GM21576 (cell line): ENCODE measurements at regions not wholly inside any gene's neighbourhood (a gene's known extent, or its start where the extent isn't known, plus 50 kb on each side); places are given as distances from the start of the nearest gene placed in this dataset.
"Not testable (repeated sequence)": the region's sequence is repeated elsewhere in the genome, so short reads cannot be mapped to it uniquely, and the experiment has no call there.

ENCODE experiments used
- ATAC-seq: cut with Tn5 transposase; IDR thresholded peaks from one replicate; pipeline ENCODE4 v1.9.1; 2021; ENCODE audit warnings: mild to moderate bottlenecking, moderate library complexity; ENCODE audit not compliant: unreplicated experiment

- not testable (repeated sequence) for ATAC-seq
Measured at GRCh38 chr6:147651-148050, 144.6 kb upstream of the DUSP22 start.

GRCh38 chr6:148051-148984 is 144.0 kb upstream of the DUSP22 start:
- peak; percentile 94 for ATAC-seq

GRCh38 chr6:150147-150546 is 142.1 kb upstream of the DUSP22 start:
- not testable (repeated sequence) for ATAC-seq

GRCh38 chr6:152436-152835 is 139.9 kb upstream of the DUSP22 start:
- ATAC-seq = not testable (repeated sequence)

- ATAC-seq = not testable (repeated sequence)
Measured at GRCh38 chr6:153026-153425, 139.3 kb upstream of the DUSP22 start.

- not testable (repeated sequence) for ATAC-seq
Measured at GRCh38 chr6:153867-154266, 138.4 kb upstream of the DUSP22 start.

- not testable (repeated sequence) for ATAC-seq
Measured at GRCh38 chr6:154321-155092, 137.8 kb upstream of the DUSP22 start.

- ATAC-seq = no peak
Measured at GRCh38 chr6:156010-156409, 136.3 kb upstream of the DUSP22 start.

GRCh38 chr6:156441-157140 is 135.7 kb upstream of the DUSP22 start:
- ATAC-seq = not testable (repeated sequence)

GRCh38 chr6:157176-157575 is 135.1 kb upstream of the DUSP22 start:
- ATAC-seq = not testable (repeated sequence)

GRCh38 chr6:161657-162056 is 130.6 kb upstream of the DUSP22 start:
- not testable (repeated sequence) for ATAC-seq

- ATAC-seq = no peak
Measured at GRCh38 chr6:164720-165119, 127.6 kb upstream of the DUSP22 start.

- no peak for ATAC-seq
Measured at GRCh38 chr6:165263-165662, 127.0 kb upstream of the DUSP22 start.

GRCh38 chr6:165906-166305 is 126.4 kb upstream of the DUSP22 start:
- ATAC-seq = no peak

GRCh38 chr6:168865-169455 is 123.3 kb upstream of the DUSP22 start:
- no peak for ATAC-seq

GRCh38 chr6:174036-174435 is 118.3 kb upstream of the DUSP22 start:
- ATAC-seq = no peak

GRCh38 chr6:175680-176079 is 116.6 kb upstream of the DUSP22 start:
- no peak for ATAC-seq

- ATAC-seq = no peak
Measured at GRCh38 chr6:176766-177165, 115.5 kb upstream of the DUSP22 start.

GRCh38 chr6:178119-178518 is 114.2 kb upstream of the DUSP22 start:
- no peak for ATAC-seq

GRCh38 chr6:178929-179328 is 113.4 kb upstream of the DUSP22 start:
- ATAC-seq = not testable (repeated sequence)
